Astrocyte (in vitro differentiated cells and primary cell): ENCODE measurements at regions not wholly inside any gene's neighbourhood (a gene's known extent, or its start where the extent isn't known, plus 50 kb on each side); places are given as distances from the start of the nearest gene placed in this dataset.

Source experiments
- DNase-seq: peaks from one replicate; pipeline ENCODE4 v3.0.0-alpha.2; 2010; ENCODE audit warnings: low read depth
- FAIRE-seq: peaks from 2 replicates; lab custom pipeline; 2011; peaks lifted over from hg19 to GRCh38; lab: Jason Lieb, UNC
- H2AFZ ChIP-seq: 2 replicates; pipeline ENCODE4 v1.6.0; 2012; ENCODE audit warnings: low read depth, low read length, inconsistent platforms
- H3K27ac ChIP-seq: 2 replicates; pipeline ENCODE4 v1.5.1; 2011; ENCODE audit warnings: low read depth, low read length, inconsistent platforms
- H3K27me3 ChIP-seq: 2 replicates; pipeline ENCODE4 v1.6.0; 2011; ENCODE audit warnings: low read length, inconsistent platforms; ENCODE audit not compliant: insufficient read depth
- H3K36me3 ChIP-seq: 2 replicates; pipeline ENCODE4 v1.5.1; 2011; ENCODE audit warnings: low read length, inconsistent platforms; ENCODE audit not compliant: insufficient read depth
- H3K4me1 ChIP-seq: 2 replicates; pipeline ENCODE4 v1.5.1; 2011; ENCODE audit warnings: low read length, inconsistent platforms; ENCODE audit not compliant: insufficient read depth
- H3K4me2 ChIP-seq: 2 replicates; pipeline ENCODE4 v1.6.0; 2012; ENCODE audit warnings: low read length, inconsistent platforms
- H3K4me3 ChIP-seq: 2 replicates; pipeline ENCODE4 v1.5.1; 2011; ENCODE audit warnings: low read depth, mild to moderate bottlenecking, low read length, inconsistent platforms; ENCODE audit not compliant: insufficient read depth
- H3K79me2 ChIP-seq: 2 replicates; pipeline ENCODE4 v1.6.0; 2012; ENCODE audit warnings: mild to moderate bottlenecking, low read length, inconsistent platforms; ENCODE audit not compliant: insufficient read depth
- H3K9ac ChIP-seq: 2 replicates; pipeline ENCODE4 v1.6.0; 2012; ENCODE audit warnings: mild to moderate bottlenecking, low read length, inconsistent platforms
- H3K9me3 ChIP-seq: 2 replicates; pipeline ENCODE4 v1.5.1; 2012; ENCODE audit warnings: low read depth, mild to moderate bottlenecking, low read length, inconsistent platforms; ENCODE audit not compliant: insufficient read depth
- H4K20me1 ChIP-seq: 2 replicates; pipeline ENCODE4 v1.6.0; 2012; ENCODE audit warnings: low read length, inconsistent platforms; ENCODE audit not compliant: insufficient read depth
- H3K27ac Mint-ChIP-seq: one replicate; pipeline ENCODE4 v1.8.0; 2021; ENCODE audit warnings: mild to moderate bottlenecking, mixed read lengths; ENCODE audit not compliant: unreplicated experiment
- H3K27me3 Mint-ChIP-seq: one replicate; pipeline ENCODE4 v1.8.0; 2021; ENCODE audit warnings: low read depth, mixed read lengths; ENCODE audit not compliant: unreplicated experiment
- H3K36me3 Mint-ChIP-seq: one replicate; pipeline ENCODE4 v1.8.0; 2021; ENCODE audit warnings: low read depth, mixed read lengths; ENCODE audit not compliant: unreplicated experiment
- H3K4me1 Mint-ChIP-seq: one replicate; pipeline ENCODE4 v1.8.0; 2021; ENCODE audit warnings: low read depth, mixed read lengths; ENCODE audit not compliant: unreplicated experiment
- H3K4me3 Mint-ChIP-seq: one replicate; pipeline ENCODE4 v1.8.0; 2021; ENCODE audit warnings: mild to moderate bottlenecking, moderate library complexity, mixed read lengths; ENCODE audit not compliant: unreplicated experiment
- H3K9me3 Mint-ChIP-seq: one replicate; pipeline ENCODE4 v1.8.0; 2021; ENCODE audit warnings: mild to moderate bottlenecking, mixed read lengths; ENCODE audit not compliant: unreplicated experiment
- EZH2 ChIP-seq: IDR thresholded peaks from 2 replicates; pipeline ENCODE4 v1.6.1; 2012; ENCODE audit warnings: mild to moderate bottlenecking, low read length, inconsistent platforms; ENCODE audit not compliant: insufficient read depth
- TF ChIP-seq, protein P1 (sequence below): IDR thresholded peaks from 2 replicates; pipeline ENCODE4 v1.5.1; 2011; ENCODE audit warnings: low read depth, mild to moderate bottlenecking, inconsistent platforms, low read length, moderate library complexity; ENCODE audit not compliant: insufficient read depth

DNA sequence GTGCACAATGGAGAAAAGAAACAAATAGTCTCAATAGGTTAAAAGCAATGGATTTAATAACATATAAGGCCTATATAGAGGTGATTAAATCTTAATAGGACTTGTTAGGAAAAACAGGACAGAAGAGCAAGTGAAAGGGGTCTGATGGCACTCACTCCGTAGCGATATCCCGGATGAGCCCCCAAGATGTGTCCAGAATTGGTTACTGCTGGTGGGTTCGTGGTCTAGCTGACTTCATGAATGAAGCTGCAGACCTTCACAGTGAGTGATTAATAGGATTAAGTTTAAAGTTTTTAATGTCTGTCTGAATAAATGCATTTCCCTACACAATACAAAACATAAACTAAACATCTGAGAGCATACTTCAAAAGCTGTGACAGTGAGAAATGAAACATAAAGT is 110.4 kb upstream of the FAM174A start:
- no peak overlapping the region for H3K27ac Mint-ChIP-seq
- DNase-seq (no peak), FAIRE-seq (no peak)
- H3K4me1 Mint-ChIP-seq, result no peaks in the 10 kb centered on the region
- H3K36me3 Mint-ChIP-seq, result peaks cover 2% of the 10 kb centered on the region
- H3K4me3 ChIP-seq, result no peak overlapping the region
- no peak overlapping the region for H3K27ac ChIP-seq
- H3K27me3 Mint-ChIP-seq, result no peaks in the 10 kb centered on the region
- H3K4me2 ChIP-seq, result no peak overlapping the region
- no peaks in the 10 kb centered on the region for H3K27me3 ChIP-seq
- H3K9ac ChIP-seq, result no peak overlapping the region
- H3K9me3 Mint-ChIP-seq, result peaks cover 7% of the 10 kb centered on the region
- H3K36me3 ChIP-seq, result no peaks in the 10 kb centered on the region
- H3K79me2 ChIP-seq, result no peaks in the 10 kb centered on the region
- no peak overlapping the region for H2AFZ ChIP-seq
- H3K4me1 ChIP-seq, result no peaks in the 10 kb centered on the region
- H3K4me3 Mint-ChIP-seq, result no peak overlapping the region
- peaks cover 10% of the 10 kb centered on the region for H3K9me3 ChIP-seq
- no peaks in the 10 kb centered on the region for H4K20me1 ChIP-seq
- TF ChIP-seq EZH2, result no peak
- TF ChIP-seq, protein P1, sequence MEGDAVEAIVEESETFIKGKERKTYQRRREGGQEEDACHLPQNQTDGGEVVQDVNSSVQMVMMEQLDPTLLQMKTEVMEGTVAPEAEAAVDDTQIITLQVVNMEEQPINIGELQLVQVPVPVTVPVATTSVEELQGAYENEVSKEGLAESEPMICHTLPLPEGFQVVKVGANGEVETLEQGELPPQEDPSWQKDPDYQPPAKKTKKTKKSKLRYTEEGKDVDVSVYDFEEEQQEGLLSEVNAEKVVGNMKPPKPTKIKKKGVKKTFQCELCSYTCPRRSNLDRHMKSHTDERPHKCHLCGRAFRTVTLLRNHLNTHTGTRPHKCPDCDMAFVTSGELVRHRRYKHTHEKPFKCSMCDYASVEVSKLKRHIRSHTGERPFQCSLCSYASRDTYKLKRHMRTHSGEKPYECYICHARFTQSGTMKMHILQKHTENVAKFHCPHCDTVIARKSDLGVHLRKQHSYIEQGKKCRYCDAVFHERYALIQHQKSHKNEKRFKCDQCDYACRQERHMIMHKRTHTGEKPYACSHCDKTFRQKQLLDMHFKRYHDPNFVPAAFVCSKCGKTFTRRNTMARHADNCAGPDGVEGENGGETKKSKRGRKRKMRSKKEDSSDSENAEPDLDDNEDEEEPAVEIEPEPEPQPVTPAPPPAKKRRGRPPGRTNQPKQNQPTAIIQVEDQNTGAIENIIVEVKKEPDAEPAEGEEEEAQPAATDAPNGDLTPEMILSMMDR, result no peak

DNA sequence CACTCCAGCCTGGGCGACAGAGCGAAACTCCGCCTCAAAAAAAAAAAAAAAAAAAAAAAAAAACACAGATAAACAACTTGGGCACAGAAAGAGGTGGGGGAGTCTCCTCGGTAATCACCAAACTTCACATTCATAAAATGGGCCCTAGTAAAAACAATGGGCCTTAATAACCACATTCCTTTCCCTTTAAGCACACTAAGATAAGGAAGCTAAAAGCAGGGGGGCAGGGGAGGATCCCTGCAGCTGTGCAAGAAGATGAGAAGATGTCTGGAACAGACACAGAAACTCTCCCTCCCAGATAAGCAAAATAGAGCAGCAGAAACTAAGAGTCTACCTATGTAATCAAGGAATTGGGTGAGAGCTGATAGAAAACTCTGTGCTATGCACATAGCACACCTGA is 111.2 kb upstream of the FAM174A start:
- H3K27ac ChIP-seq, result peak overlapping the region; percentile 30
- peaks cover 2% of the 10 kb centered on the region for H3K36me3 Mint-ChIP-seq
- no peak for FAIRE-seq
- H3K27me3 ChIP-seq, result no peaks in the 10 kb centered on the region
- H3K27ac Mint-ChIP-seq, result peak overlapping the region; percentile 72
- no peaks in the 10 kb centered on the region for H3K4me1 Mint-ChIP-seq
- TF ChIP-seq, protein P1, result no peak
- TF ChIP-seq EZH2, result no peak
- no peak overlapping the region for H3K4me2 ChIP-seq
- no peaks in the 10 kb centered on the region for H3K27me3 Mint-ChIP-seq
- no peak overlapping the region for H2AFZ ChIP-seq
- H4K20me1 ChIP-seq, result no peaks in the 10 kb centered on the region
- no peaks in the 10 kb centered on the region for H3K79me2 ChIP-seq
- H3K4me3 ChIP-seq, result no peak overlapping the region
- peak; percentile 15 for DNase-seq
- peaks cover 10% of the 10 kb centered on the region for H3K9me3 ChIP-seq
- no peak overlapping the region for H3K9ac ChIP-seq
- no peak overlapping the region for H3K4me3 Mint-ChIP-seq
- H3K9me3 Mint-ChIP-seq, result peaks cover 7% of the 10 kb centered on the region
- H3K36me3 ChIP-seq, result no peaks in the 10 kb centered on the region
- no peaks in the 10 kb centered on the region for H3K4me1 ChIP-seq

DNA sequence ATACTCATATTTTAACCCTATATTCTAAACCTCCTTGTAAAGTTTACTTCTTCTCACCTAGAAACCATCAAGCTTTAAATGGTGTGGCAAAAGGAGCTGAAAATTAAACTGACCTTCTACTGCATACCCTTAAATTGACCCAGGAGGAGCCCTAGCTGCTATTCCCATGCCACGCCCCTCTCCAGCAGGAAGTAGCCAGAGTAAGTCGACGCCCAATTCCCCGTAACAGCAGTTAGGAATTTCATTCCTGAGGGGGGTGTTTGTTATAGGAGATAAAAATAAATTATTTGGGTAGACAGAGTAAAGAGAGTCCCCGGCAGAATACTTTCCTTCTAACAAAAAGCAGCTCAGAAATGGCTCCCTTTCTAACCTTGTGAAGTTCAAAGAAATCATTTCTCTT is 111.8 kb upstream of the FAM174A start:
- no peak for FAIRE-seq

More for the DNA sequence above, 111.8 kb upstream of the FAM174A start:
- Mint-ChIP-seq H3K4me3 (peak overlapping the region; percentile 34), H3K27ac (peak overlapping the region; percentile 78), H3K27me3 (no peaks in the 10 kb centered on the region), H3K9me3 (peaks cover 7% of the 10 kb centered on the region), H3K36me3 (peaks cover 2% of the 10 kb centered on the region), H3K4me1 (no peaks in the 10 kb centered on the region)
- Histone ChIP-seq H3K36me3 (no peaks in the 10 kb centered on the region), H3K9ac (peak overlapping the region; percentile 21), H3K9me3 (peaks cover 10% of the 10 kb centered on the region), H4K20me1 (no peaks in the 10 kb centered on the region), H3K4me3 (no peak overlapping the region), H3K27me3 (no peaks in the 10 kb centered on the region), H3K4me1 (no peaks in the 10 kb centered on the region), H3K79me2 (no peaks in the 10 kb centered on the region), H3K4me2 (no peak overlapping the region), H3K27ac (peak overlapping the region; percentile 49), H2AFZ (no peak overlapping the region)
- DNase-seq, result no peak
- no peak for TF ChIP-seq EZH2
- TF ChIP-seq, protein P1, result no peak
